Adrenal gland (tissue), 9 donors: ENCODE measurements at regions not wholly inside any gene's neighbourhood (a gene's known extent, or its start where the extent isn't known, plus 50 kb on each side); places are given as distances from the start of the nearest gene placed in this dataset.

Experiments
- DNase-seq, 7 donors: peaks; one replicate each; pipeline ENCODE4 v3.0.0-alpha.2; 2019 to 2020
- H3K27ac ChIP-seq, 5 donors: fragments of 200-600 bp; sonication (generic) in 4 of 5; 1 replicate in 3 of 5; 2 replicates in 2 of 5; pipeline versions ENCODE4 v1.5.1 to v1.8.0; 2016 to 2020; ENCODE audit warnings: mild to moderate bottlenecking in 1 of 5
- H3K27me3 ChIP-seq: fragments of 200-600 bp; 2 replicates; pipeline ENCODE4 v1.8.0; 2021
- H3K36me3 ChIP-seq, 2 donors: fragments of 200-600 bp; replicated peaks in 1 of 2; 1 replicate in 1 of 2; 2 replicates in 1 of 2; pipeline versions ENCODE4 v1.5.1 to v1.8.0; 2018 to 2022
- H3K4me1 ChIP-seq, 2 donors: fragments of 200-600 bp; replicated peaks in 1 of 2; 1 replicate in 1 of 2; 2 replicates in 1 of 2; pipeline versions ENCODE4 v1.5.1 to v1.8.0; 2018 to 2021
- H3K4me3 ChIP-seq, 4 donors: fragments of 200-600 bp; sonication (generic) in 3 of 4; one replicate each; pipeline ENCODE4 v1.5.1; 2016 to 2018
- H3K9me3 ChIP-seq, 3 donors: fragments of 200-600 bp; sonication (generic) in 1 of 3; replicated peaks in 1 of 3; 1 replicate in 2 of 3; 2 replicates in 1 of 3; pipeline versions ENCODE4 v1.5.1 to v1.8.0; 2016 to 2021
- CTCF ChIP-seq, 6 experiments: fragments of 450-650 bp in 4 of 6; fragments of 200-600 bp in 2 of 6; sonication (generic) in 1 of 6; IDR thresholded peaks; 1 replicate in 5 of 6; 2 replicates in 1 of 6; pipeline versions ENCODE4 v1.5.1 to v1.8.0; 2016 to 2021; ENCODE audit warnings: antibody characterized with exemption in 6 of 6, mild to moderate bottlenecking in 2 of 6, moderate library complexity in 1 of 6
- POLR2A ChIP-seq, 2 donors: fragments of 450-650 bp; IDR thresholded peaks; one replicate each; pipeline ENCODE4 v1.6.1; 2017; ENCODE audit warnings: antibody characterized with exemption in 2 of 2, mild to moderate bottlenecking in 2 of 2, moderate library complexity in 1 of 2
- WGBS, 4 donors: extraction: QIAGEN DNeasy Blood & Tissue Kit in 2 of 4; methylation state at CpG; one replicate each; pipeline versions ENCODE4 v1.1.5 to v1.1.7; 2013 to 2017; 5-methylcytosine and 5-hydroxymethylcytosine counted together
- intact Hi-C, 2 donors: fragments of 100-400 bp; cut with DNase I; formaldehyde crosslinking; loops; one replicate each; pipeline versions ENCODE4 v1.14.1 to v1.15.0; 2022 to 2023
- donor health status: healthy with polysubstance abuse.
- donor health status: Bipolar disorder and iron deficiency.
- donor health status: DM: yes; HTN: yes; CAD: no.
- donor health status: DM: no; HTN: no; CAD: no.
- donor health status: DM: no; HTN: no; CAD: no.

- 61 to 72% (median 64%) methylated on average over 2 of the region's 2 CpGs for WGBS, 4 donors
- intact Hi-C loops: no loop called here
- Histone ChIP-seq H3K36me3 (no peaks in the 10 kb centered on the region), H3K27me3 (no peaks in the 10 kb centered on the region), H3K9me3 (no peaks in the 10 kb centered on the region), H3K4me1 (no peaks in the 10 kb centered on the region), H3K27ac (no peak overlapping the region), H3K4me3 (no peak overlapping the region)
- TF ChIP-seq POLR2A (IDR thresholded peaks at IDR 0.05) (no peak), CTCF (IDR thresholded peaks at IDR 0.05) (no peak)
- no peak for DNase-seq
Measured at GRCh38 chr7:67752227-67752626, 755.6 kb downstream of the TYW1 start.

GRCh38 chr7:67753891-67754290, 757.3 kb downstream of the TYW1 start:
- TF ChIP-seq POLR2A (IDR thresholded peaks at IDR 0.05) (no peak), CTCF (IDR thresholded peaks at IDR 0.05) (no peak)
- DNase-seq: peak in 3 of 7 donors; percentile 5 to 23 (median 21)

GRCh38 chr7:67754651-67755050, 758.0 kb downstream of the TYW1 start:
- Histone ChIP-seq H3K27ac (no peak overlapping the region), H3K27me3 (no peaks in the 10 kb centered on the region), H3K36me3 (no peaks in the 10 kb centered on the region), H3K4me3 (no peak overlapping the region), H3K9me3 (no peaks in the 10 kb centered on the region), H3K4me1 (no peaks in the 10 kb centered on the region)
- intact Hi-C loops: no loop called here
- TF ChIP-seq CTCF (IDR thresholded peaks at IDR 0.05) (no peak), POLR2A (IDR thresholded peaks at IDR 0.05) (no peak)
- no peak for DNase-seq
- WGBS, 4 donors: 76 to 93% (median 89%) methylated on average over 2 of the region's 2 CpGs

More at GRCh38 chr7:67753891-67754290, 757.3 kb downstream of the TYW1 start:
- no peak overlapping the region for H3K27ac ChIP-seq
- intact Hi-C loops: no loop called here
- no peaks in the 10 kb centered on the region for H3K27me3 ChIP-seq
- H3K4me3 ChIP-seq: no peak overlapping the region
- H3K36me3 ChIP-seq: no peaks in the 10 kb centered on the region
- WGBS, 4 donors: 46 to 76% (median 72%) methylated on average over 3 to 4 of the region's 4 CpGs
- H3K4me1 ChIP-seq: no peaks in the 10 kb centered on the region
- no peaks in the 10 kb centered on the region for H3K9me3 ChIP-seq

GRCh38 chr7:67758551-67758950, 761.9 kb downstream of the TYW1 start:
- Histone ChIP-seq H3K27me3 (no peaks in the 10 kb centered on the region), H3K9me3 (no peaks in the 10 kb centered on the region), H3K4me3 (no peak overlapping the region), H3K36me3 (no peaks in the 10 kb centered on the region), H3K4me1 (no peaks in the 10 kb centered on the region), H3K27ac (no peak overlapping the region)
- 80 to 86% (median 84%) methylated on average over 3 of the region's 3 CpGs for WGBS, 4 donors
- no peak for DNase-seq
- no peak for TF ChIP-seq CTCF (IDR thresholded peaks at IDR 0.05)
- TF ChIP-seq POLR2A (IDR thresholded peaks at IDR 0.05): no peak
- intact Hi-C loops: no loop called here
